ENCODE measurements at regions not wholly inside any gene's neighbourhood (a gene's known extent, or its start where the extent isn't known, plus 50 kb on each side); places are given as distances from the start of the nearest gene placed in this dataset.

GRCh38 chr15:95639208-95639607 lies 691.3 kb upstream of the NR2F2 start:
- intact Hi-C loops (cut with micrococcal nuclease), result no loop called here
- no peaks in the 10 kb centered on the region for H3K27me3 Mint-ChIP-seq (ENCODE audit: insufficient read depth, unreplicated experiment)
- TF ChIP-seq, protein P1, sequence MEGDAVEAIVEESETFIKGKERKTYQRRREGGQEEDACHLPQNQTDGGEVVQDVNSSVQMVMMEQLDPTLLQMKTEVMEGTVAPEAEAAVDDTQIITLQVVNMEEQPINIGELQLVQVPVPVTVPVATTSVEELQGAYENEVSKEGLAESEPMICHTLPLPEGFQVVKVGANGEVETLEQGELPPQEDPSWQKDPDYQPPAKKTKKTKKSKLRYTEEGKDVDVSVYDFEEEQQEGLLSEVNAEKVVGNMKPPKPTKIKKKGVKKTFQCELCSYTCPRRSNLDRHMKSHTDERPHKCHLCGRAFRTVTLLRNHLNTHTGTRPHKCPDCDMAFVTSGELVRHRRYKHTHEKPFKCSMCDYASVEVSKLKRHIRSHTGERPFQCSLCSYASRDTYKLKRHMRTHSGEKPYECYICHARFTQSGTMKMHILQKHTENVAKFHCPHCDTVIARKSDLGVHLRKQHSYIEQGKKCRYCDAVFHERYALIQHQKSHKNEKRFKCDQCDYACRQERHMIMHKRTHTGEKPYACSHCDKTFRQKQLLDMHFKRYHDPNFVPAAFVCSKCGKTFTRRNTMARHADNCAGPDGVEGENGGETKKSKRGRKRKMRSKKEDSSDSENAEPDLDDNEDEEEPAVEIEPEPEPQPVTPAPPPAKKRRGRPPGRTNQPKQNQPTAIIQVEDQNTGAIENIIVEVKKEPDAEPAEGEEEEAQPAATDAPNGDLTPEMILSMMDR (IDR thresholded peaks at IDR 0.05; ENCODE audit: unreplicated experiment), result no peak
- H3K4me3 Mint-ChIP-seq (ENCODE audit: unreplicated experiment), result no peak overlapping the region
- H3K4me1 Mint-ChIP-seq (ENCODE audit: insufficient read depth, unreplicated experiment), result no peaks in the 10 kb centered on the region
- ChIA-PET CTCF (no interaction called here), POLR2A (no interaction called here)
- no peaks in the 10 kb centered on the region for H3K9me3 Mint-ChIP-seq (ENCODE audit: unreplicated experiment)
- BruUV-seq (replicated peaks), result no TSS peak
- no peaks in the 10 kb centered on the region for H3K36me3 Mint-ChIP-seq (ENCODE audit: insufficient read depth, unreplicated experiment)
- DNase-seq (ENCODE audit: unreplicated experiment), result no peak
- H3K27ac Mint-ChIP-seq (ENCODE audit: low read depth, unreplicated experiment), result no peak overlapping the region

- intact Hi-C loops (cut with micrococcal nuclease), result no loop called here
- Mint-ChIP-seq H3K27me3 (ENCODE audit: insufficient read depth, unreplicated experiment) (no peaks in the 10 kb centered on the region), H3K4me3 (ENCODE audit: unreplicated experiment) (no peak overlapping the region), H3K9me3 (ENCODE audit: unreplicated experiment) (no peaks in the 10 kb centered on the region), H3K36me3 (ENCODE audit: insufficient read depth, unreplicated experiment) (no peaks in the 10 kb centered on the region), H3K4me1 (ENCODE audit: insufficient read depth, unreplicated experiment) (no peaks in the 10 kb centered on the region), H3K27ac (ENCODE audit: low read depth, unreplicated experiment) (no peak overlapping the region)
- no TSS peak for BruUV-seq (replicated peaks)
- no peak for DNase-seq (ENCODE audit: unreplicated experiment)
- POLR2A ChIA-PET, result interaction anchor here (0.6 kb wide), 1 partner anchor 377 kb away, joined by 3 read pairs; no protein-coding TSS in a partner anchor
- CTCF ChIA-PET, result interaction anchor here (1.4 kb wide), 1 partner anchor 12 kb away, joined by 5 read pairs; no protein-coding TSS in a partner anchor
- TF ChIP-seq, protein P1 (IDR thresholded peaks at IDR 0.05; ENCODE audit: unreplicated experiment), result no peak
Measured at GRCh38 chr15:95644100-95644875, 686.2 kb upstream of the NR2F2 start.

GRCh38 chr15:95645791-95646338 lies 684.6 kb upstream of the NR2F2 start:
- Mint-ChIP-seq H3K36me3 (ENCODE audit: insufficient read depth, unreplicated experiment) (no peaks in the 10 kb centered on the region), H3K4me3 (ENCODE audit: unreplicated experiment) (no peak overlapping the region), H3K27me3 (ENCODE audit: insufficient read depth, unreplicated experiment) (no peaks in the 10 kb centered on the region), H3K9me3 (ENCODE audit: unreplicated experiment) (no peaks in the 10 kb centered on the region), H3K4me1 (ENCODE audit: insufficient read depth, unreplicated experiment) (no peaks in the 10 kb centered on the region), H3K27ac (ENCODE audit: low read depth, unreplicated experiment) (no peak overlapping the region)
- CTCF ChIA-PET, result interaction anchor here (1.4 kb wide), 1 partner anchor 14 kb away, joined by 5 read pairs; no protein-coding TSS in a partner anchor
- no TSS peak for BruUV-seq (replicated peaks)
- POLR2A ChIA-PET, result interaction anchor here (1.0 kb wide), 1 partner anchor 12 kb away, joined by 3 read pairs; no protein-coding TSS in a partner anchor
- intact Hi-C loops (cut with micrococcal nuclease), result no loop called here
- TF ChIP-seq, protein P1 (IDR thresholded peaks at IDR 0.05; ENCODE audit: unreplicated experiment), result no peak
- no peak for DNase-seq (ENCODE audit: unreplicated experiment)

DNA sequence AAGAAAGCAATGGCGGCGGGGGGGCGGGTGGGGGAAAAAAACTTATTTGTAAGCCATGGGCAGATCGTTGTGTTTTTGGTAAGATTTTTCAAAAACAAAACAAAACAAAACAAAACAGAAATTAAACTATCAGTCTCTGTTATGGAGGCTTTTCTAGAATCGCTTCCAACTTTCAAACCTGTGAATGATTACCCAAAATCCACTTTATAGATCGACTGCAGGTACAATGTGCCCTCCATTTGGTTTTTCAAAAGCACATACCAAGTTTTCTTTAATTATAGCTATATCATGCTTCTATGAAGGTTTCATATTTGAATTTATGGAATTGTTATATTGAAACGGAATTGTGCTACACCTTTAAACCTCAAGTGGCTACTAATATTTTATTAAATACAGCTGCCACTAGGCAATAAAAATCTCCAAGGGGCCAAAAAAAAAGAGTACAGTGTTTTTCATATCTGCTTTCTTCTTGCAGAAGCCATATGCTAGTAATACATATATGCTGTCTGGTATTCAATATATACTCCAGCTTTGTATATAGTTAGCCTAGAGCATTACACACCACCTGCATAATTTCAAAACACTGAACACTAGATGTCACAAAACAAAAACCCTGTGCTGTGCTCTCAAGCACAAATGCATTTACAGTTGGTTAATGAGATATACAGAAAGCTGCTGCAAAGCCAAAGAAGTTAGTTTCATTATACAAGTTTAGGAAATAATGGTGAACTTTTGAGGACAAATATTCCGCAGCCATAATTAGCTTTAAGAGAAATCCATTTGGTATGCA lies 683.8 kb upstream of the NR2F2 start:
- no TSS peak for BruUV-seq (replicated peaks)
- intact Hi-C loops (cut with micrococcal nuclease), result no loop called here
- H3K36me3 Mint-ChIP-seq (ENCODE audit: insufficient read depth, unreplicated experiment), result no peaks in the 10 kb centered on the region
- no peak overlapping the region for H3K27ac Mint-ChIP-seq (ENCODE audit: low read depth, unreplicated experiment)
- no peaks in the 10 kb centered on the region for H3K9me3 Mint-ChIP-seq (ENCODE audit: unreplicated experiment)
- no peaks in the 10 kb centered on the region for H3K4me1 Mint-ChIP-seq (ENCODE audit: insufficient read depth, unreplicated experiment)
- H3K27me3 Mint-ChIP-seq (ENCODE audit: insufficient read depth, unreplicated experiment), result no peaks in the 10 kb centered on the region
- ChIA-PET CTCF (interaction anchor here (0.6 kb wide), 1 partner anchor 269 kb away, joined by 3 read pairs; no protein-coding TSS in a partner anchor), POLR2A (interaction anchor here (0.6 to 1.0 kb wide), 2 partner anchors 12 to 681 kb away, joined by 3 read pairs; no protein-coding TSS in a partner anchor)
- no peak for DNase-seq (ENCODE audit: unreplicated experiment)
- H3K4me3 Mint-ChIP-seq (ENCODE audit: unreplicated experiment), result no peak overlapping the region
- TF ChIP-seq, protein P1 (IDR thresholded peaks at IDR 0.05; ENCODE audit: unreplicated experiment), result no peak

Data from MCF 10A (cell line).